SU-DHL-6 (cell line): ENCODE measurements at regions not wholly inside any gene's neighbourhood (a gene's known extent, or its start where the extent isn't known, plus 50 kb on each side); places are given as distances from the start of the nearest gene placed in this dataset.

Experiments used
- H2AFZ ChIP-seq: fragments of 200-600 bp; sonication (generic); 2 replicates; pipeline ENCODE4 v1.6.1; 2014; ENCODE audit warnings: low read depth, mild to moderate bottlenecking, moderate library complexity, mixed read lengths, antibody characterized with exemption, low read length; ENCODE audit not compliant: severe bottlenecking
- H3F3A ChIP-seq: fragments of 200-600 bp; shearing (Covaris generic); 2 replicates; pipeline ENCODE4 v1.6.0; 2016; ENCODE audit warnings: antibody characterized with exemption, mild to moderate bottlenecking; ENCODE audit not compliant: insufficient read depth
- H3K27ac ChIP-seq: fragments of 200-600 bp; sonication (generic); 2 replicates; pipeline ENCODE4 v1.5.1; 2016; ENCODE audit warnings: low read depth, mild to moderate bottlenecking, low read length, moderate library complexity, mixed read lengths
- H3K27me3 ChIP-seq: fragments of 200-600 bp; sonication (generic), shearing (Covaris generic); 2 replicates; pipeline ENCODE4 v1.6.0; 2014; ENCODE audit warnings: mild to moderate bottlenecking, low read length
- H3K36me3 ChIP-seq: fragments of 200-600 bp; sonication (generic); 2 replicates; pipeline ENCODE4 v1.6.1; 2014; ENCODE audit warnings: mild to moderate bottlenecking, low read length, mixed read lengths
- H3K4me2 ChIP-seq: fragments of 300-600, 200-600 bp; shearing (Covaris generic), sonication (generic); 2 replicates; pipeline ENCODE4 v1.6.0; 2014; ENCODE audit warnings: low read length, low read depth, mild to moderate bottlenecking; ENCODE audit not compliant: poor library complexity, severe bottlenecking
- H3K4me3 ChIP-seq: fragments of 200-600 bp; sonication (generic); 2 replicates; pipeline ENCODE4 v1.5.1; 2014; ENCODE audit warnings: antibody characterized with exemption, low read length, mild to moderate bottlenecking, mixed read lengths; ENCODE audit not compliant: insufficient read depth, poor library complexity, severe bottlenecking
- H3K79me2 ChIP-seq: fragments of 200-600 bp; sonication (generic); 2 replicates; pipeline ENCODE4 v1.6.1; 2014; ENCODE audit warnings: mild to moderate bottlenecking, low read length, moderate library complexity; ENCODE audit not compliant: insufficient read depth
- H3K9ac ChIP-seq: fragments of 200-600 bp; sonication (generic); 2 replicates; pipeline ENCODE4 v1.7.0; 2014; ENCODE audit warnings: mild to moderate bottlenecking, low read length
- H3K9me2 ChIP-seq: fragments of 200-600 bp; sonication (generic); replicated peaks from 2 replicates; pipeline ENCODE4 v1.6.1; 2014; ENCODE audit warnings: low read length; ENCODE audit not compliant: insufficient read depth
- H3K9me3 ChIP-seq: fragments of 200-600 bp; sonication (generic); 2 replicates; pipeline ENCODE4 v1.6.1; 2014; ENCODE audit warnings: low read length, mixed read lengths; ENCODE audit not compliant: insufficient read depth
- H4K20me1 ChIP-seq: fragments of 200-600 bp; sonication (generic); 2 replicates; pipeline ENCODE4 v1.6.1; 2014; ENCODE audit warnings: low read depth, mild to moderate bottlenecking, antibody characterized with exemption, low read length, moderate library complexity, mixed read lengths
- CTCF ChIP-seq: fragments of 200-600 bp; sonication (generic); IDR thresholded peaks from one replicate; pipeline ENCODE4 v1.5.1; 2017; ENCODE audit warnings: antibody characterized with exemption, mild to moderate bottlenecking, low read length, moderate library complexity; ENCODE audit not compliant: insufficient read depth, poor library complexity, severe bottlenecking
- EZH2phosphoT487 ChIP-seq: fragments of 200-600 bp; sonication (generic), shearing (Covaris generic); conservative IDR thresholded peaks from 2 replicates; pipeline ENCODE4 v1.6.1; 2018; ENCODE audit warnings: mild to moderate bottlenecking, antibody characterized with exemption, low read length, moderate library complexity, mixed read lengths

DNA sequence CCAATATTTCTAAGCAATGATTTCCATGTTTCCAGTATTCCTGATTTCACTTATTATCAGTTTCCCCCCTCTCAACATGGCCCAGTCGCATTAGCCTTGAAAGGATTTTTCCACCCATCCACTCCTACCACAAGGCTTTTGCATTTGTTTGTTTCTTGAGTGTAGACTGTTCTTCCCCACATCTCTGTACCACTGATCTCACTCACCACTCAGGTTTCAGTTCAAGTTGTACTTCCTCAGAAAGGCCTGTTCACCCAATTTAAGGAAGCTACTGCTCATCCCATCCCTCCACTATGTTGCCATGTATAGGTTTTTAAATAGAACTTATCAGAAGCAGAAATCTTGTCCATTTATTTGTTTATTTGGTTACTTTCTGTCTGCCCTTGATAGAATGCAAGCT, 472.3 kb downstream of the FAM181B start:
- H3K79me2 ChIP-seq: no peaks in the 10 kb centered on the region
- no peaks in the 10 kb centered on the region for H3K36me3 ChIP-seq
- no peak overlapping the region for H3K4me3 ChIP-seq
- no peak overlapping the region for H2AFZ ChIP-seq
- H3K27me3 ChIP-seq: no peaks in the 10 kb centered on the region
- H3F3A ChIP-seq: no peaks in the 10 kb centered on the region
- no peak overlapping the region for H3K27ac ChIP-seq
- H3K4me2 ChIP-seq: no peak overlapping the region
- H3K9me2 ChIP-seq: no peaks in the 10 kb centered on the region
- H3K9me3 ChIP-seq: no peaks in the 10 kb centered on the region
- TF ChIP-seq EZH2phosphoT487 (no peak), CTCF (no peak)
- no peak overlapping the region for H3K9ac ChIP-seq
- no peaks in the 10 kb centered on the region for H4K20me1 ChIP-seq

DNA sequence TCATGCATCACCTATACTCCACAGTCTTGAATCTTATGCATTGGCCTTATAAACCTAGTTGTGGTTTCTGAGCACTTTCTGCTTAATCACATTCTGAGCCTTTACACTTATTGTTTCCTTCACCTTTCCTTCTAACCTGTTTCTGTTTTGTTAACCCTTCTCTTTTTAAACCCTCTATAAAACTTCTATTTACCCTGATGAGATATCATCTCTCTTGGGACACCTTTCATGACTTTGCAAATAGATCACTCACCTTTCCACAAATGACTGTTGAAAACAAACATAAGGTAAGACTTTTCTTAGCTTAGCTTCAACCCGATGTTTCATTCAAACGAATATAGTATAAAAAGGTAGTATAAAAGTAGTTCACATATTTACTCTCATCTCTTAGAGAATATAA, 483.6 kb downstream of the FAM181B start:
- TF ChIP-seq EZH2phosphoT487: no peak
- no peak for TF ChIP-seq CTCF
- Histone ChIP-seq H3K27ac (no peak overlapping the region), H3K79me2 (no peaks in the 10 kb centered on the region), H3K27me3 (no peaks in the 10 kb centered on the region), H2AFZ (no peak overlapping the region), H4K20me1 (no peaks in the 10 kb centered on the region), H3K4me3 (no peak overlapping the region), H3K36me3 (no peaks in the 10 kb centered on the region), H3K9ac (no peak overlapping the region), H3K9me2 (no peaks in the 10 kb centered on the region), H3F3A (no peaks in the 10 kb centered on the region), H3K4me2 (no peak overlapping the region), H3K9me3 (no peaks in the 10 kb centered on the region)

DNA sequence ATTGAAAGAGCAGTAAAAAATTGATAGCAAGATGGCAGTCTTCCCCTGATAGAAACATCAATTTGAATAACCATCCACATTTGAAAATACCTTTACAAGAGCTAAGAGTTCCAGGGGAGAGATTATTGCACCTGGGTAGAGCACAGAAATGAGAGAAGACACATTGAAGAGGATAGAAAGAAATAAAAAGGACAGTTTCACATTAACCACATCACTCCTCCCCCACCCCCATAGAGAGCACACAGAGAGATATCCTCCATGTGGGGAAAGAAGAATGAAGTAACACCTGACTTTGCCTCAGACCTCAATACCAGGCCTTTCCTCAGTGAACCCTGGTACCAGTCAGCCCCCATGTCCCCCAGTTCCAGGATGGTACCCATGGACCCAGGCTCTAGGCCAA, 486.7 kb downstream of the FAM181B start:
- Histone ChIP-seq H3K36me3 (no peaks in the 10 kb centered on the region), H3K9me3 (no peaks in the 10 kb centered on the region), H4K20me1 (no peaks in the 10 kb centered on the region), H3K4me3 (no peak overlapping the region), H3K79me2 (no peaks in the 10 kb centered on the region), H3K9me2 (no peaks in the 10 kb centered on the region), H3K4me2 (no peak overlapping the region), H3K9ac (no peak overlapping the region), H3K27ac (no peak overlapping the region), H3K27me3 (no peaks in the 10 kb centered on the region), H3F3A (no peaks in the 10 kb centered on the region), H2AFZ (no peak overlapping the region)
- TF ChIP-seq EZH2phosphoT487: no peak
- TF ChIP-seq CTCF: no peak

GRCh38 chr11:82239498-82239897, 494.2 kb downstream of the FAM181B start:
- Histone ChIP-seq H3K9me3 (no peaks in the 10 kb centered on the region), H3K4me2 (no peak overlapping the region), H3K9me2 (no peaks in the 10 kb centered on the region), H3K27me3 (no peaks in the 10 kb centered on the region), H4K20me1 (no peaks in the 10 kb centered on the region), H3K27ac (no peak overlapping the region), H3F3A (no peaks in the 10 kb centered on the region), H2AFZ (no peak overlapping the region), H3K4me3 (no peak overlapping the region), H3K79me2 (no peaks in the 10 kb centered on the region), H3K36me3 (no peaks in the 10 kb centered on the region), H3K9ac (no peak overlapping the region)
- TF ChIP-seq EZH2phosphoT487 (no peak), CTCF (no peak)
